Activated naive CD8-positive, alpha-beta T cell treated with anti-CD3 and anti-CD28 coated beads, Interleukin-2, amount 50 U/mL, for 24 hours (primary cell): ENCODE measurements at regions not wholly inside any gene's neighbourhood (a gene's known extent, or its start where the extent isn't known, plus 50 kb on each side); places are given as distances from the start of the nearest gene placed in this dataset.
"Not testable (repeated sequence)": the region's sequence is repeated elsewhere in the genome, so short reads cannot be mapped to it uniquely, and the experiment has no call there.

ENCODE experiments used
- ATAC-seq: fragments of 150-1000 bp; cut with Tn5 transposase; one replicate; pipeline ENCODE4 v1.10.0; 2021
- DNase-seq: peaks from one replicate; pipeline ENCODE4 v3.0.0; 2021
- H3K27ac Mint-ChIP-seq: one replicate; pipeline ENCODE4 v1.8.0; 2021; ENCODE audit warnings: mild to moderate bottlenecking, mixed read lengths
- H3K27me3 Mint-ChIP-seq: one replicate; pipeline ENCODE4 v1.8.0; 2021; ENCODE audit warnings: mixed read lengths
- H3K36me3 Mint-ChIP-seq: one replicate; pipeline ENCODE4 v1.8.0; 2021; ENCODE audit warnings: low read depth, mixed read lengths
- H3K4me1 Mint-ChIP-seq: one replicate; pipeline ENCODE4 v1.8.0; 2021; ENCODE audit warnings: mixed read lengths
- H3K4me3 Mint-ChIP-seq: one replicate; pipeline ENCODE4 v1.8.0; 2021; ENCODE audit warnings: mild to moderate bottlenecking, moderate library complexity, mixed read lengths
- H3K9me3 Mint-ChIP-seq: one replicate; pipeline ENCODE4 v1.8.0; 2021; ENCODE audit warnings: mixed read lengths

DNA sequence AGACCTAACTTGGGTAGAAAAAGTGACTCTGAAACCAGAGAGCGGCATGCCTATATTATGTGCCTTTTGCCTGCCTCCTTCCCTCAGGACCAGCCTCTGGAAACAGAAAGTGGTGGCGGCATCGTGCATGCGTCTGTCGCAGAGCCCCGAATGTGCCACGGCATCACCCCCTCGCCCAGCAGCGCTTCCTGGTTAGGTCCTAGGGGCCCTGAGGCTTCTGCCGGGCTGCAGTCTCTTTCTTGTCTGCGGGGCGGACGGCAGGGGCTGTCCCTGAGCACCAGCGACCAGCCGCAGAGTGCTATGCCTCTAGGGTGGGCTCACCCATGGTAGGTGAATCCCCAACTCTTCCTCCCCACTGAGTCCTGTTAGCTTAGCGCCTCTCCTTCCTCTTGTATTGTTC lies 68.7 kb downstream of the VSIG4 start:
- no peaks in the 10 kb centered on the region for H3K27me3 Mint-ChIP-seq
- H3K4me1 Mint-ChIP-seq, result no peaks in the 10 kb centered on the region
- H3K36me3 Mint-ChIP-seq, result no peaks in the 10 kb centered on the region
- H3K27ac Mint-ChIP-seq, result no peak overlapping the region
- ATAC-seq, result peak; percentile 33
- no peak for DNase-seq
- H3K4me3 Mint-ChIP-seq, result no peak overlapping the region
- H3K9me3 Mint-ChIP-seq, result no peaks in the 10 kb centered on the region

DNA sequence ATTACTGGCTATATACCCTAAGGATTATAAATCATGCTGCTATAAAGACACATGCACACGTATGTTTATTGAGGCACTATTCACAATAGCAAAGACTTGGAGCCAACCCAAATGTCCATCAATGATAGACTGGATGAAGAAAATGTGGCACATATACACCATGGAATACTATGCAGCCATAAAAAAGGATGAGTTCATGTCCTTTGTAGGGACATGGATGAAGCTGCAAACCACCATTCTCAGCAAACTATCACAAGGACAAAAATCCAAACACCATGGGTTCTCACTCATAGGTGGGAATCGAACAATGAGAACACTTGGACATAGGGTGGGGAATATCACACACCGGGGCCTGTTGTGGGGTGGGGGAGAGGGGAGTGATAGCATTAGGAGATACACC lies 72.7 kb downstream of the VSIG4 start:
- H3K27me3 Mint-ChIP-seq, H3K4me3 Mint-ChIP-seq: not testable (repeated sequence)

DNA sequence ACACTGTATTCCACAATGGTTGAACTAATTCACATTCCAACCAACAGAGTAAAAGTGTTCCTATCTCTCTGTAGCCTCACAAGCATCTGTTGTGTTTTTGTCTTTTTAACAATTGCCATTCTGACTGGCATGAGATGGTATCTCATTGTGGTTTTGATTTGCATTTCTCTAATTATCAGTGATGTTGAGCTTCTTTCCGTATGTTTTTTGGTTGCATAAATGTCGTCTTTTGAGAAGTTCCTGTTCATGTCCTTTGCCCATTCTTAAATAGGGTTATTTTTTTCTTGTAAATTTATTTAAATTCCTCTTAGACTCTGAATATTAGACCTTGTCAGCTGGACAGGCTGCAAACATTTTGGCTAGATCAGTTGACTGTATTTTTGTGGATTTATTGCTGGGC lies 78.2 kb downstream of the VSIG4 start:
- H3K27ac Mint-ChIP-seq, result no peak overlapping the region
- H3K4me3 Mint-ChIP-seq, result no peak overlapping the region
- ATAC-seq (no peak), DNase-seq (no peak)
- H3K9me3 Mint-ChIP-seq, result peaks cover 5% of the 10 kb centered on the region
- H3K36me3 Mint-ChIP-seq, result peaks cover 2% of the 10 kb centered on the region
- no peaks in the 10 kb centered on the region for H3K27me3 Mint-ChIP-seq
- no peaks in the 10 kb centered on the region for H3K4me1 Mint-ChIP-seq

More for the DNA sequence above, 72.7 kb downstream of the VSIG4 start:
- not testable (repeated sequence) for H3K36me3 Mint-ChIP-seq, ATAC-seq, H3K9me3 Mint-ChIP-seq, H3K27ac Mint-ChIP-seq, H3K4me1 Mint-ChIP-seq, DNase-seq

DNA sequence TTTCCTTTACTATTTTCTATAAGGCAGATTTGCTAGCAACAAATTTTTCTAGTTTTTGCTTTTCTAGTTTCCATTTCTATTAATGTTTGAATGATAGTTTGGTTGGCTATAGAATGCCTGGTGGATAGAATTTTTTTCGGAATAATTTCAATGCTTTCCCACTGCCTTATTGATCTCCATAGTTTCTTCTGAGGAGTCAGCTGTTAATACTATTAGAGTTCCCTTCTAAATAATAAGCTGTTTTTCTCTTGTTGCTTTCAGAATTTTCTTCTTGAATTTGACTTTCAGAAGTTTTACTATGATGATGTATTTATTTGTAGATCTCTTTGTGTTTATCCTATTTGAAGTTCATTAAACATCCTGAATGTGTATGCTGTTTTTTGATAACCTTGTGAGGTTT lies 91.8 kb downstream of the VSIG4 start:
- Mint-ChIP-seq H3K36me3 (peaks cover 3% of the 10 kb centered on the region), H3K27ac (no peak overlapping the region), H3K27me3 (no peaks in the 10 kb centered on the region), H3K9me3 (peaks cover 21% of the 10 kb centered on the region), H3K4me3 (no peak overlapping the region), H3K4me1 (peaks cover 10% of the 10 kb centered on the region)
- ATAC-seq, result no peak
- DNase-seq, result no peak

DNA sequence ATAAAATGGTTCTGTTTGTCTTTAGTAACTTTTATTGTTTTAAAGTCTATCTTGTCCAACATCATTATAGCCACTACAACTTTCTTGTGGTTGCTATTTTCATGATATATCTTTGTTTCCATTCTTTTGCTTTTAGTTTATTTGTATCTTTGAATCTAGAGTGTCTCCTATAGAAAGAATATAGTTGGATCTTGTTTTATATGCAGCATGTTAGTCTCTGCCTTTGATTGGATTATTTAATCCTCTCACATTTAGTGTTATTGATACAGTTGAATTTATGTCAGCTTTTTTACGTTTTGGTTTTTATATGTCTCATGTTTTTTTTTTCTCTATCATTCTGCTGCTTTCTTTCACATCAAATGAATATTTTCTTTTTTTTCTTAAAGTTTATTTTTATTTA lies 98.1 kb downstream of the VSIG4 start:
- no peak for DNase-seq
- Mint-ChIP-seq H3K9me3 (peaks cover 20% of the 10 kb centered on the region), H3K4me3 (no peak overlapping the region), H3K4me1 (peaks cover 5% of the 10 kb centered on the region), H3K27ac (no peak overlapping the region), H3K36me3 (peaks cover 3% of the 10 kb centered on the region), H3K27me3 (no peaks in the 10 kb centered on the region)
- ATAC-seq, result no peak

DNA sequence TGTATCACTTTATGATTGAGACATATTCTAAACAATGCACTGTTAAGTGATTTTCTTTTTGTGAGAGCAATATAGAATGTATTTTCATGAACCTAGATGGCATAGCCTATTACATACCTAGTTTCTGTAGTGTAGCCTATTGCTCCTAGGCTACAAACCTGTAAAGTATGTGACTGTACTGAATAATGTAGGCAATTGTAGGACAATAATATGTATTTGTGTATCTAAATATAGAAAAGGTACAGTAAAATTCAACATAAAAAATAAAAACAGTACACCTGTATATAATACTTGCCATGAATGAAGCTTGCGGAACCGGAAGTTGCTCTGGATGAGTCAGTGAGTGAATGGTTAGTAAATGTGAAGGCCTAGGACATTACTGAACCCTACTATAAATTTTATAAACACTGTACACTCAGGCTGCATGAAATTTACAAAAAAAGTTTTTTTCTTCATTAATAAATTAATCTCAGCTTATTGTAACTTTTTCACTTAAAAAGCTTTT lies 106.7 kb downstream of the VSIG4 start:
- H3K4me3 Mint-ChIP-seq, result no peak overlapping the region
- peaks cover 10% of the 10 kb centered on the region for H3K4me1 Mint-ChIP-seq
- no peaks in the 10 kb centered on the region for H3K27me3 Mint-ChIP-seq
- no peak overlapping the region for H3K27ac Mint-ChIP-seq
- no peak for ATAC-seq
- DNase-seq, result no peak
- peaks cover 4% of the 10 kb centered on the region for H3K9me3 Mint-ChIP-seq
- peaks cover 3% of the 10 kb centered on the region for H3K36me3 Mint-ChIP-seq

DNA sequence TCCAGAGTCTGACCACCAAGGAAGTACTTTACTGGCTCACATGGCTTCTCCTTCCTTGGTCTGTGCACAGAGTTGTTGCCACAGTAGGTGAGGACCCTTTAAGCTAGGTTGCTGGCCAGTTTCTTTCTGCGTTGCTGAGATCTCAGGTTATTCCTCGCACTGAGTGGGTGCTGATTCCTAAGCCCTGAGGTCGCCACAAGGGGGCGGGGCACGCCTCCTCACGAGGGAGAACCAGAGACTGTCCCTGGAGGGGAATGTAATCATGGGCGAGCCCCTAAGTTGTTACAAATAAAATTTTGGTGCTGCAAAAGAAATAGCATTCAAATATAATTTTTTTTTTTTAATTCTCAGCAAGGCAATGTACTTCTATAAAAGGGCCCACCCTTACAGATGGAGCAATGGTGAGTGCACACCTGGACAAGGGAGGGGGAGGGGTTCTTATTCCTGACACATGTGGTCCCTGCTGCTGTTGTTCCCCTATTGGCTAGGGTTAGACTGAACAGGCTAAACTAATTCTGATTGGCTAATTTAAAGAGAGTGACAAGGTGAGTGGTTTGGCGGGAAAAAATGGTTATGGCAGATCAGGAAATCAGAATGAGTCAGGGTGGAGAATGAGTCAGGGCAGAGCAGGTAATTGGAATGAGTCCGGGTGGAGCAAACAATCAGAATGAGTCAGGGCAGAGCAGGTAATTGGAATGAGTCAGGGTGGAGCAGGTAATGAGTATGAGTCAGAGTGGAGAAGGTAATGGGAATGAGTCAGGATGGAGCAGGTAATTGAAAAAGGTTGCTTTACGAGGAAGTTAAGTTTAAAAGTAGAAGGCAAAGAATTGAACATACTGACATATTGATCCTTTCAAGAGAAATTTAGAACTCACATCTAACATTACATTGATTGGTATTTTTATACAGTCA lies 107.5 kb downstream of the VSIG4 start:
- H3K4me3 Mint-ChIP-seq, result no peak overlapping the region
- peaks cover 6% of the 10 kb centered on the region for H3K36me3 Mint-ChIP-seq
- DNase-seq (no peak), ATAC-seq (peak; percentile 63)
- H3K27me3 Mint-ChIP-seq, result no peaks in the 10 kb centered on the region
- H3K4me1 Mint-ChIP-seq, result peaks cover 14% of the 10 kb centered on the region
- peaks cover 6% of the 10 kb centered on the region for H3K9me3 Mint-ChIP-seq
- H3K27ac Mint-ChIP-seq, result no peak overlapping the region

DNA sequence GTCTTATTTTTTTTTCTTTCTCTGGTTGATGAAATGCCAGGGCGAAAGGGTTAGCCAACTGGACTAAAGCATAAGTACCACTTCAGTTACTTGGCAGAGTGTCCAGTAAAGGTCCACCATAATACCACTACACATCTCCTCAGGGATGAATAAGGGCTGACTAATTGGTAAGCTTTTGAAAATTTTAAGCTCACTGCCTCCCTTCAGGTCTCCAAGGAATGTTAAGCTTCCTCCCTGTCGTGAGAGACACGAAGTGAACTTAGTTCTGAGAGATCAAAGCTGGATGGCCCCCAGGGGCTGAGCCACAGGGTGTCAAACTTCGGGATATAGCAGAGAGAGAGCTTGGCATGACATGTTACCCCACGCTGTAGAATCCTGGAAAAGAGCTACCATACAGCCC lies 111.4 kb downstream of the VSIG4 start:
- no peaks in the 10 kb centered on the region for H3K27me3 Mint-ChIP-seq
- peaks cover 8% of the 10 kb centered on the region for H3K9me3 Mint-ChIP-seq
- no peak for ATAC-seq
- peaks cover 19% of the 10 kb centered on the region for H3K36me3 Mint-ChIP-seq
- H3K27ac Mint-ChIP-seq, result no peak overlapping the region
- H3K4me3 Mint-ChIP-seq, result no peak overlapping the region
- H3K4me1 Mint-ChIP-seq, result peaks cover 49% of the 10 kb centered on the region
- DNase-seq, result no peak

DNA sequence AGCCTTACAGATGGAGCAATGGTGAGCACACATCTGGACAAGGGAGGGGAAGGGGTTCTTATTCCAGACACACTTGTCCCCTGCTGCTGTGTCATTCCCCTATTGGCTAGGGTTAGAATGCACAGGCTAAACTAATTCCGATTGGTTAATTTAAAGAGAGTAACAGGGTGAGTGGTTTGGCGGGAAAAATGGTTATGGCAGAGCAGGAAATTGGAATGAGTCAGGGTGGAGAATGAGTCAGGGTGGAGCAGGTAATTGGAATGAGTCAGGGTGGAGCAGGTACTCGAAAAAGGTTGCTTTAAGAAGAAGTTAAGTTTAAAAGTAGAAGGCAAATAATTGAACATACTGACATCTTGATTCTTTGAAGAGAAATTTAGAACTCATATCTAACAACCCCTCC lies 112.5 kb downstream of the VSIG4 start:
- not testable (repeated sequence) for H3K9me3 Mint-ChIP-seq

DNA sequence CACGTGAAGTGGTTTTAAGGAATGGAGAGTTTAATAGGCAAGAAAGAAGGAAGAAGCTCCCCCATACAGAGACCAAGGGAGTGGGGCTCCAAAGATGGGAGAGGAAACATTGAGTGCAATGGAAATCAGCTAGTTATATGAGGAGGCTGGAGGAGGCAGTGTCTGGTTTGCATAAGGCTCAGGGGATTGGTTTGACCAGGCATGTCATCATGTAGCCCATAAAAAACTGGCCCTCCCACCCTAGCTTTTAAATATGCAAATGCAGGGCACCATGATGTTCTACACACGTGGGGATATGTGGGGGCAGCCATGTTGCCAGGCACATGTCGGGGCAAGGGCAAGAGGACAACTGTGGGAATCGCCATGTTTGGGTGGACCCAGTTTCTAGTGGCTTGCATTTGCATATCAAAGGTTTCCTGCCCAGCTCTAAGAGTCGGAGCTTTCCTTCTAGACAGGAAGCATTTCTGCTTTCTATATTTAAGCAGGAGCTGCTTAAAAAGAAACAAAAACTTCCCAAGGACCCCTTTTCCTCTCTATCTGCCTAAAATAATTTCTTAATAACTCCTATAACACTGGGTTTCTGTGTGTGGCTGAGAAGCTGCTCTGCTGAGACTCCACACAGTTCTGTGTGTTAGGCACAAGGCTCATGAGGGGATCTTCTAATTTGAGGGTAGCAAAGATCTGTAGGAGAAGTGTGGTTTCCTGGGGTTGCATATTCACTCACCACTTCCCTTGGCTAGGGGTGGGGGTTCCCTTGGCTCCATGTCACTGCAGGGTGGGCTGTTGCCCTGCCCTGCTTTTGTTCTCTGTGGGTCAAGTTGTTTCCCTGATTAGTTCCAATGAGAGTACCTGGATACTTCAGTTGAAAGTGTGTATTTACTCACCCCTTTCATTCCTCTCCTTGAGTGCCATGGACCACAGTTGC lies 113.5 kb downstream of the VSIG4 start:
- Mint-ChIP-seq H3K9me3 (peaks cover 4% of the 10 kb centered on the region), H3K4me1 (peaks cover 48% of the 10 kb centered on the region), H3K36me3 (peaks cover 16% of the 10 kb centered on the region), H3K27ac (peak overlapping the region; percentile 89), H3K27me3 (no peaks in the 10 kb centered on the region), H3K4me3 (peak overlapping the region; percentile 9)
- peak; percentile 45 for DNase-seq
- ATAC-seq, result peak; percentile 84

More for the DNA sequence above, 112.5 kb downstream of the VSIG4 start:
- DNase-seq, H3K4me3 Mint-ChIP-seq, H3K27me3 Mint-ChIP-seq, ATAC-seq: not testable (repeated sequence)
- H3K27ac Mint-ChIP-seq, result peak overlapping the region; percentile 69
- peaks cover 16% of the 10 kb centered on the region for H3K36me3 Mint-ChIP-seq
- peaks cover 50% of the 10 kb centered on the region for H3K4me1 Mint-ChIP-seq

DNA sequence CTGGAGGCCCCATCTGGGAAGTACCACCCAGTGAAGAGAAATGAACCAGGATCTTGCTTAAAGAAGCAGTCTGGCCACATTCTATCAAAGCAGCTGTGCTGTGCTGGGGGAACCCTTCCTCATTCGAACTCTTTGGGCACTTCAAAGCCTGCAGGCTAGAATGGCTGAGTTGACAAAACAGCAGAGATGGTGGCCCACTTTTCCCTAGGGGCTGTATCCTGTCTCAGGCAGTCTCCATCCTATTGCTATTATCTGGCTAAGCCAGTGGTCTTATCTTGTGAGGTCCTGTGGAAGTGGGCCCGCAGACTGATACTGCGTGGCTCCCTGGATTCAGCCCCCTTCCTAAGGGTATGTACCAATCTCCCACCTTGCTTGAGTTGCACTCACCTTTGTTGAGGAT lies 114.3 kb downstream of the VSIG4 start:
- H3K4me1 Mint-ChIP-seq, result peaks cover 53% of the 10 kb centered on the region
- no peaks in the 10 kb centered on the region for H3K27me3 Mint-ChIP-seq
- peaks cover 8% of the 10 kb centered on the region for H3K9me3 Mint-ChIP-seq
- H3K36me3 Mint-ChIP-seq, result peaks cover 16% of the 10 kb centered on the region
- peak overlapping the region; percentile 89 for H3K27ac Mint-ChIP-seq
- DNase-seq, result no peak
- H3K4me3 Mint-ChIP-seq, result peak overlapping the region; percentile 9
- no peak for ATAC-seq

DNA sequence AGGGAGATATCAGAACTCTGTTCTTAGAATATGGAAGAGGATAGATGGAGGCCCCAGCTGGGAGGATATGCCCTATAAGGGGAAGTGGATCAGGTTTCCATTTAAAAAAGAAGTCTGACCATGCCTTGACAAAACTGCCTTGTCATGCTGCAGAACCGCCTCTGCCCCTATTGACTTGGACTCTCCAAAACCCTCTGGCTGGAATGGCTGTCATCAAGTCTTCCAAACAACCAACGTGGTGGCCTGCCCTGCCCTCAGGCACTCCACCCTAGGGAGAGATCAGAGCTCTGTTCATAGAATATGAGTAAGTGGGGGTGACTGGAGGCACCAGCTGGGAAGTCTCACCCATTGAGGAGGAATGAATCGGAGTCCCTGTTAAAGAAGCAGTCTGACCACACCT lies 114.9 kb downstream of the VSIG4 start:
- peaks cover 16% of the 10 kb centered on the region for H3K36me3 Mint-ChIP-seq
- ATAC-seq, result no peak
- H3K9me3 Mint-ChIP-seq, result peaks cover 12% of the 10 kb centered on the region
- H3K27me3 Mint-ChIP-seq, result no peaks in the 10 kb centered on the region
- H3K27ac Mint-ChIP-seq, result peak overlapping the region; percentile 46
- no peak for DNase-seq
- H3K4me1 Mint-ChIP-seq, result peaks cover 53% of the 10 kb centered on the region
- peak overlapping the region; percentile 9 for H3K4me3 Mint-ChIP-seq

DNA sequence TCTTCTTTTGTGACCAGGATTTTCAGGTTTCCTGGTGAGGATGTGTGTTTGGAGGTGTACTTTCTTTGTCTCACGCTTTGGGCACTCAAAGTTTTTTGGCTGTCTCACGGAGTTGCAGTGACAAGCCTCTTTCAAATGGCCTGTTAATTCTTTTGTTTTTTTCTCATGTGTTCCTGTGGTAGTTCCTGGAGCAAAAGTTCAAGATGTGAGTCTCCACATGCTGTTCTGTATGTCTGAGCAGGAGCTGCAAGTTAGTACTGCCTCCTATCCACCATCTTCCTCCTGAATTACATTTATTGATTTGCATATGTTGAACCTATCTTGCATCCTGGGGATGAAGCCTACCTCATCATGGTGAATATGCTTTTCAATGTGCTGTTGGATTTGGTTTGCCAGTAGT lies 118.5 kb downstream of the VSIG4 start:
- peaks cover 14% of the 10 kb centered on the region for H3K9me3 Mint-ChIP-seq
- H3K36me3 Mint-ChIP-seq, result peaks cover 11% of the 10 kb centered on the region
- DNase-seq (no peak), ATAC-seq (no peak)
- H3K27me3 Mint-ChIP-seq, result no peaks in the 10 kb centered on the region
- H3K27ac Mint-ChIP-seq, result no peak overlapping the region
- no peak overlapping the region for H3K4me3 Mint-ChIP-seq
- peaks cover 39% of the 10 kb centered on the region for H3K4me1 Mint-ChIP-seq

DNA sequence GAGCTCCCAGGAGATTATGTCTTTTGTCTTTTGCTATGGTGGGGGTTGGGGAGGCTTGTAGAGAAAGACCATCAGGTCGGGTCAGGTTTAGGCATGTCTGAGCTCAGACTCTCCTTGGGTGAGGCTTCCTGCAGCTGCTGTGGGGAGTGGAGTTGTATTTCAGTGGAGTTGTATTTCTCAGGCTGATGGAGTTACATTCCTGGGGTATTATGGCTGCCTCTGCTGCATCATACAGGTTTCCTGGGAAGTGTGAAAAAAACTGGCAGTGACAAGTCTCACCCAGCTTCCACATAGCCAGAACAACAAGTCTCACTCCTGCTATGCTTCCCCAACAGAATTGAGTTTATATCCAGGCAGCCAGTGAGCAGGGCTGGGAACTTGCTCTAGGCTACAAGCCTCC lies 119.3 kb downstream of the VSIG4 start:
- Mint-ChIP-seq H3K27ac (no peak overlapping the region), H3K27me3 (no peaks in the 10 kb centered on the region), H3K4me1 (peaks cover 32% of the 10 kb centered on the region), H3K4me3 (no peak overlapping the region), H3K9me3 (peaks cover 14% of the 10 kb centered on the region), H3K36me3 (peaks cover 8% of the 10 kb centered on the region)
- ATAC-seq (no peak), DNase-seq (no peak)
